Mesendoderm (in vitro differentiated cells): ENCODE measurements at regions not wholly inside any gene's neighbourhood (a gene's known extent, or its start where the extent isn't known, plus 50 kb on each side); places are given as distances from the start of the nearest gene placed in this dataset.

ENCODE experiments used
- DNase-seq: peaks from one replicate; pipeline ENCODE4 v3.0.0; 2013
- H2AK5ac ChIP-seq: 2 replicates; pipeline ENCODE4 v1.6.1; 2013; ENCODE audit warnings: low read length, inconsistent platforms
- H2BK120ac ChIP-seq: 2 replicates; pipeline ENCODE4 v1.6.1; 2013; ENCODE audit warnings: low read depth, mild to moderate bottlenecking, low read length, moderate library complexity, mixed read lengths
- H2BK15ac ChIP-seq: replicated peaks from 2 replicates; pipeline ENCODE4 v1.6.1; 2013; ENCODE audit warnings: low read depth, mild to moderate bottlenecking, moderate library complexity
- H2BK5ac ChIP-seq: 2 replicates; pipeline ENCODE4 v1.6.1; 2013; ENCODE audit warnings: low read length, inconsistent platforms
- H3K18ac ChIP-seq: 2 replicates; pipeline ENCODE4 v1.6.1; 2013; ENCODE audit warnings: mild to moderate bottlenecking, low read length, mixed read lengths
- H3K23ac ChIP-seq: one replicate; pipeline ENCODE4 v1.6.1; 2013; ENCODE audit warnings: low read length
- H3K27ac ChIP-seq: 2 replicates; pipeline ENCODE4 v1.5.1; 2013; ENCODE audit warnings: low read depth, mild to moderate bottlenecking, inconsistent platforms, low read length, moderate library complexity
- H3K27me3 ChIP-seq: 2 replicates; pipeline ENCODE4 v1.6.1; 2013; ENCODE audit warnings: low read length, control low read depth, mild to moderate bottlenecking, inconsistent platforms; ENCODE audit not compliant: insufficient read depth, poor library complexity
- H3K36me3 ChIP-seq: 2 replicates; pipeline ENCODE4 v1.6.1; 2013; ENCODE audit warnings: low read length, inconsistent platforms; ENCODE audit not compliant: control insufficient read depth, insufficient read depth
- H3K4ac ChIP-seq: one replicate; pipeline ENCODE4 v1.6.1; 2013; ENCODE audit warnings: low read depth, mild to moderate bottlenecking, low read length, moderate library complexity
- H3K4me1 ChIP-seq: 2 replicates; pipeline ENCODE4 v1.6.1; 2013; ENCODE audit warnings: low read depth, low read length, inconsistent platforms; ENCODE audit not compliant: control insufficient read depth
- H3K4me2 ChIP-seq: 2 replicates; pipeline ENCODE4 v1.6.1; 2013; ENCODE audit warnings: low read length
- H3K4me3 ChIP-seq: 2 replicates; pipeline ENCODE4 v1.5.1; 2013; ENCODE audit warnings: mild to moderate bottlenecking, low read length
- H3K56ac ChIP-seq: one replicate; pipeline ENCODE4 v1.6.1; 2013; ENCODE audit warnings: low read length
- H3K79me1 ChIP-seq: 2 replicates; pipeline ENCODE4 v1.6.1; 2013; ENCODE audit warnings: low read length, inconsistent platforms
- H3K79me2 ChIP-seq: 2 replicates; pipeline ENCODE4 v1.6.1; 2013; ENCODE audit warnings: mild to moderate bottlenecking, low read length; ENCODE audit not compliant: control insufficient read depth, insufficient read depth
- H3K9ac ChIP-seq: 2 replicates; pipeline ENCODE4 v1.6.1; 2013; ENCODE audit warnings: low read length, inconsistent platforms
- H4K5ac ChIP-seq: one replicate; pipeline ENCODE4 v1.6.1; 2013; ENCODE audit warnings: low read length
- H4K8ac ChIP-seq: one replicate; pipeline ENCODE4 v1.6.1; 2013; ENCODE audit warnings: low read depth, mild to moderate bottlenecking, control low read depth, low read length, moderate library complexity
- WGBS: extraction: QIAGEN DNeasy Blood & Tissue Kit; methylation state at CpG from one replicate; pipeline ENCODE4 v1.1.7; 2013; ENCODE audit warnings: low lambda C conversion rate, missing lambda C conversion rate; ENCODE audit not compliant: insufficient coverage; ENCODE audit errors: extremely low coverage; 5-methylcytosine and 5-hydroxymethylcytosine counted together

DNA sequence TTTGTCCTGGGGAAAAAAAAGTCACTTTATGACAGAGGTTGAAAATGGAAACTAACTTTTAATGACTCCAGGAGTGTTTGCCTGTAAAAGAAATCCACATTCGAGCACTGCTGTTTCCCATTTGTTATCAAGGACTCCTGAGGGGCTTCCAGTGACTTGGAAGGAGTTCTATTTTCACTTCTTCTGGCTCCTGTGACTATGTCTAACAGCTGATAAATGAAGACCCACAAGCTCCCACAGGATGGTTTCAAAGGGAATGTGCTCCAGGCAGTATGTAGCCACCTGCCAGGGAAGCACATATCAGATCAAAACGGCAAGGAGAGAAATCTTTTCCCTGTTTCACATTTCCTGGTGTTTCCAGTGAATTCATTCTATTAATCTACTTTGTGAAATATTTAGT lies 159.8 kb upstream of the FAM241A start:
- peak; percentile 72 for DNase-seq
- Histone ChIP-seq H3K4me3 (no peak overlapping the region), H4K5ac (no peak overlapping the region), H2BK15ac (no peak overlapping the region), H3K79me1 (no peaks in the 10 kb centered on the region), H3K4me1 (peaks cover 7% of the 10 kb centered on the region), H3K9ac (no peak overlapping the region), H3K4me2 (no peak overlapping the region), H3K23ac (no peak overlapping the region), H2BK5ac (no peak overlapping the region), H3K56ac (no peak overlapping the region), H3K18ac (no peak overlapping the region), H4K8ac (no peak overlapping the region), H3K27ac (no peak overlapping the region), H2AK5ac (no peak overlapping the region), H3K4ac (no peak overlapping the region), H2BK120ac (no peak overlapping the region), H3K27me3 (no peaks in the 10 kb centered on the region), H3K79me2 (no peaks in the 10 kb centered on the region), H3K36me3 (no peaks in the 10 kb centered on the region)
- WGBS, result no CpG with 5 or more reads among the region's 2 CpGs

DNA sequence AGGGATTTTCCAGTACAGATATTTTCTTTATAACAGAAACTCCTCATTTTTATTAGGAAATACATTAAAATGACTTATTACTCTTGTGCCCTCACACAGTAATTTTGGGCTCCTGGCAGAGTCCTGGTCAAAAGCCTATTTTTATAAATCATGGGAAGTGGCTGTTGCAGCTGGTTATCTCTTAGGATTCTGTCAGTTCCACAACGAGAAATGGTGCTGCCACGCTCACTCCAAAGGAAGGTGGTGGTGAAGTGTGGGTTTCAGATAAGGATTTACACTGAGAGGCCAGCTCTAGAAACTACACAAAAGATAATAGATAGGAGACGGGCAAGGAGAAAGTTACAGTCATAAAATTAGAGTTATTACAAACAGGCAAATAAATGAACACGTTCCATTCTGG lies 159.2 kb upstream of the FAM241A start:
- Histone ChIP-seq H3K18ac (no peak overlapping the region), H2BK5ac (no peak overlapping the region), H3K4me1 (peaks cover 7% of the 10 kb centered on the region), H3K79me1 (no peaks in the 10 kb centered on the region), H2BK120ac (no peak overlapping the region), H3K79me2 (no peaks in the 10 kb centered on the region), H3K9ac (no peak overlapping the region), H2BK15ac (no peak overlapping the region), H3K4me3 (no peak overlapping the region), H3K27ac (peak overlapping the region; percentile 53), H3K4me2 (no peak overlapping the region), H3K27me3 (no peaks in the 10 kb centered on the region), H3K4ac (no peak overlapping the region), H4K8ac (no peak overlapping the region), H4K5ac (no peak overlapping the region), H3K23ac (no peak overlapping the region), H3K56ac (no peak overlapping the region), H2AK5ac (no peak overlapping the region), H3K36me3 (no peaks in the 10 kb centered on the region)
- WGBS, result no CpG with 5 or more reads among the region's 4 CpGs
- DNase-seq, result no peak

DNA sequence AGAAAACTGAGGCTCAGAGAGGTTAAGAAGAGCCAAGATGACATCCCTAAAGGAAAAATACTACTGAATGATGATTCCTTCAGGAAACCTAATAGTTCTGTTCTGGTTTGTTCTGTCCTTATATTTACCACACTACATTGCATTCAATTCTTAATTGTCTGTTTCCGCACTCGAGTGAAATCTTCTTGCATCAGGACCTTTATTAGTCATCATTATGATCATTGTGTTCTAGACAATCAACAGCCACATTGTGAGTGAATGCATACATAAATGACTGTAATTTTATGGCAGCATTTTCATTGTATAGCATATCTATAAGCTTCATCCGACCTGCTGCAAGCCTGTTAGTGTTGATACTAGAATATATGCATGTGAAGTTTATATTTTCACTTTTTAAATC lies 156.7 kb upstream of the FAM241A start:
- no peaks in the 10 kb centered on the region for H3K79me2 ChIP-seq
- H2BK120ac ChIP-seq, result no peak overlapping the region
- peaks cover 7% of the 10 kb centered on the region for H3K4me1 ChIP-seq
- H3K4me2 ChIP-seq, result no peak overlapping the region
- H3K9ac ChIP-seq, result no peak overlapping the region
- no peak for DNase-seq
- no peaks in the 10 kb centered on the region for H3K79me1 ChIP-seq
- H3K56ac ChIP-seq, result no peak overlapping the region
- H3K36me3 ChIP-seq, result no peaks in the 10 kb centered on the region
- no peak overlapping the region for H3K23ac ChIP-seq
- no peak overlapping the region for H3K27ac ChIP-seq
- H3K4ac ChIP-seq, result no peak overlapping the region
- no peaks in the 10 kb centered on the region for H3K27me3 ChIP-seq
- H3K4me3 ChIP-seq, result no peak overlapping the region
- H2BK15ac ChIP-seq, result no peak overlapping the region
- no peak overlapping the region for H2AK5ac ChIP-seq
- no peak overlapping the region for H4K5ac ChIP-seq
- WGBS, result no CpG with 5 or more reads among the region's 3 CpGs
- H4K8ac ChIP-seq, result no peak overlapping the region
- H2BK5ac ChIP-seq, result no peak overlapping the region
- no peak overlapping the region for H3K18ac ChIP-seq

DNA sequence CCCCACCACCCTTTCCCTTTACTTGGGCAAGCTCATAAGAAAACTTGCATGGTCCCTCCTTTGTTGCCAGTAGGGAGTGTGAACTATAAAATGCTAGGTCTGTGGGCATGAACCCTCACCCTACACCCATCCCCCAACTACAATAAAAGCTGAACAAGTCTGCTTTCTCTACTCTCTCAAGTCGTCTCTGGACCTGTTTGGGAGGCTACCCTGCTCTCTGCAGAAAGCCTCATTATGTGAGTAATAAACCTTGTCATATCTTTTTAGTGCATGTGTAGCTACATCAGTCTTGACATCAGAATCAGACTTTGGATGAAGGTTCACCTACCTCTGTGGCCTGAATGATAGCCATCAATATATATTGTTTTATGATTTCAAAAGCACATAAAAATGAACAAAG lies 155.4 kb upstream of the FAM241A start:
- Histone ChIP-seq H3K56ac (no peak overlapping the region), H3K4me3 (no peak overlapping the region), H3K27ac (no peak overlapping the region), H3K9ac (no peak overlapping the region), H2BK120ac (no peak overlapping the region), H2BK5ac (no peak overlapping the region), H3K18ac (no peak overlapping the region), H4K5ac (no peak overlapping the region), H3K79me1 (no peaks in the 10 kb centered on the region), H3K4me2 (no peak overlapping the region), H3K79me2 (no peaks in the 10 kb centered on the region), H3K4ac (no peak overlapping the region), H2BK15ac (no peak overlapping the region), H3K36me3 (no peaks in the 10 kb centered on the region), H3K23ac (no peak overlapping the region), H2AK5ac (no peak overlapping the region), H3K4me1 (no peaks in the 10 kb centered on the region), H3K27me3 (no peaks in the 10 kb centered on the region), H4K8ac (no peak overlapping the region)
- no CpG with 5 or more reads among the region's 1 CpG for WGBS
- DNase-seq, result no peak

DNA sequence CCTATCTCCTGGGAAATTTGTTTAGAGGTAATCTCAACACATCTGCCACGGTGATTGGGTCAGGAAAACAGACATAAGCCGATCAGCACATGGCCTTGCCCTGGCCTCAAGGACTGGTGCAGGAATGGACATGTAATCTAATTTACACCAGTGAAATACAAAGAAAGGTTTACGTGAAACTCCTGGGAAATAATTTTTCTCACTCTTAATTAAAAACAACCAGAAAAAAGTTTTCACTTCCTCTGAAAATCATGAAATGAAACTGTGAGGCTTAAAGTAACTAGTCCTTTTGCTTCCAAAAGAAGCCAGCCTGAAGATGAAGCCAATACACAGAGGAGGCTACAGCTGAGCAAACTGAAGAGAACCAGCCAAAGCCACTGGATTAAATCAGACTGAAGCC lies 154.1 kb upstream of the FAM241A start:
- no peak overlapping the region for H4K5ac ChIP-seq
- no peak overlapping the region for H2AK5ac ChIP-seq
- H3K4me1 ChIP-seq, result no peaks in the 10 kb centered on the region
- H3K18ac ChIP-seq, result no peak overlapping the region
- no peak overlapping the region for H3K4ac ChIP-seq
- no peak overlapping the region for H3K23ac ChIP-seq
- no peak overlapping the region for H3K4me3 ChIP-seq
- no peak overlapping the region for H2BK15ac ChIP-seq
- no peak overlapping the region for H3K56ac ChIP-seq
- no peak overlapping the region for H4K8ac ChIP-seq
- H3K27ac ChIP-seq, result no peak overlapping the region
- H2BK120ac ChIP-seq, result no peak overlapping the region
- no peaks in the 10 kb centered on the region for H3K79me2 ChIP-seq
- WGBS, result no CpG with 5 or more reads among the region's 3 CpGs
- H2BK5ac ChIP-seq, result no peak overlapping the region
- DNase-seq, result no peak
- H3K9ac ChIP-seq, result no peak overlapping the region
- H3K79me1 ChIP-seq, result no peaks in the 10 kb centered on the region
- H3K4me2 ChIP-seq, result no peak overlapping the region
- H3K27me3 ChIP-seq, result no peaks in the 10 kb centered on the region
- H3K36me3 ChIP-seq, result no peaks in the 10 kb centered on the region

DNA sequence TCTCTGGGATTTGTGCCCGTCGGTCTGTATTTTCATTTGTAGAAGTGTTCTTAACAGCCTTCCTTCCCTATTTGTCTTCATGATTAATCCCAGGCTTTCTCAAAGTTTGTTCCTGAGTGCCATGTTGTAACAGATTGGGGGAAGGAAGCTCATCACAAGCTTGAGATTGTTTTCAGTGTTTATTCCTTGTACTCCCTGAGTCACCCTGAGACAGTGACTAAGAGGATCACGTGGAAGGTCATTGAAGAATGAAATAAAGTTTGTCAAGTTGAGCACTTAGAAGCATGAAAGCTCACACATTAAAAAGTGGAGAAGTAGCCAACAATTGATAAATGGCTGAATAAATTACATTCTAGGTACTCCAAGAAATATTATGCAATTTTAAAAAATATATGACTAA lies 153.5 kb upstream of the FAM241A start:
- H3K18ac ChIP-seq, result no peak overlapping the region
- no peak overlapping the region for H2BK15ac ChIP-seq
- H2BK5ac ChIP-seq, result no peak overlapping the region
- H3K79me1 ChIP-seq, result no peaks in the 10 kb centered on the region
- no peak overlapping the region for H2BK120ac ChIP-seq
- no peaks in the 10 kb centered on the region for H3K27me3 ChIP-seq
- H3K9ac ChIP-seq, result no peak overlapping the region
- H3K23ac ChIP-seq, result no peak overlapping the region
- no CpG with 5 or more reads among the region's 3 CpGs for WGBS
- no peak overlapping the region for H3K4me3 ChIP-seq
- H3K4me1 ChIP-seq, result no peaks in the 10 kb centered on the region
- no peak overlapping the region for H3K27ac ChIP-seq
- no peak overlapping the region for H4K8ac ChIP-seq
- no peak overlapping the region for H2AK5ac ChIP-seq
- H4K5ac ChIP-seq, result no peak overlapping the region
- no peaks in the 10 kb centered on the region for H3K79me2 ChIP-seq
- no peaks in the 10 kb centered on the region for H3K36me3 ChIP-seq
- H3K56ac ChIP-seq, result no peak overlapping the region
- no peak overlapping the region for H3K4me2 ChIP-seq
- no peak overlapping the region for H3K4ac ChIP-seq
- DNase-seq, result no peak
